ENCODE measurements at regions not wholly inside any gene's neighbourhood (a gene's known extent, or its start where the extent isn't known, plus 50 kb on each side); places are given as distances from the start of the nearest gene placed in this dataset.

DNA sequence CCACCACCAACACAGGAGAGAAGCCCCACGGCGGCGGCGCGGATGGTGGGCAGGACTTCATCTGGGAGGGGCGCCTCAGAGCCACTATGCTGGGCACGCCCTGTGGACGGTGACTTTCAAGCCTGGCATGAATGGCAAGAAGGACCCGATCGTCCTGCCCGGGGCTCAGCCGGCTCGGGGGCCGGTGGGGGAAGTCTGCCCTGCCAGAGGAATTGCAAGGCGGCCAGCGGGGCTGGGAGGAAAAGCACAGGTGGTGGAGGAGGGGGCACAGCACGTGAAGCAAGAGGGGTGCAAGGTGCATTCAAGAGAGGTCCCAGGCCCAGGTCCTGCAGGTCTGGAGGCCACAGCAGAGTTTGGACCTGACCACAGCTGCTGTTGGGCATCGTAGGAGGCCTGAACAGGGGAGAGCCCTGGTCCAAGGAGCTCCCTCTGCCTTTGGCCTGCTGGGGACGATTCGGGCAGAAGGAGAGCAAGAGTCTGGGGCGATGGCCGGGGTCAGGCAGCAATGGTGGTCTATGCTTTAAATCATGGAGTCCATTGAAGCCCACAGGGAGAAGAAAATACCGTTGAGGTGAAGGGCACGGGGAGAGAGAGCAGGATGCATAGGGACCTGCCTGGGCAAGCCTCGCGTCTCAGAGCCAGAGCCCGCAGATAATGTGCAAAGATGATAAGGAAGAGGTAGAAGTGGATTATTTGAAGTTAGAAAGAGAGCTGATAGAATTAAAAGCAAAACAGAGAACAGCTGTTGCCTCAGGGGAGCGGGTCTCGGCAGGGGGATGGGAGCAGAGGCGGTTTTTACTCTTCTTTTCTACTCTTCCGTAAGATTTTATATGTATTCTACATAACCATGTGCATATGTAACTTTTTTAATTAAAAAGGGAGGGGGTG lies 82.6 kb upstream of the SHISAL1 start:
- Histone ChIP-seq H3K4me1 (peaks cover 12% of the 10 kb centered on the region), H3K36me3 (replicated peaks in 1 of 2; ENCODE audit: insufficient read depth in 1 of 2, low read depth in 2 of 2) (no peaks in the 10 kb centered on the region), H3K4me3 (no peak overlapping the region), H3K9me3 (no peaks in the 10 kb centered on the region), H3K27me3 (no peaks in the 10 kb centered on the region), H3K27ac (no peak overlapping the region)
- ATAC-seq (no peak), DNase-seq (peak in 2 of 4 donors; percentile 4 to 7)
- 83 to 90% methylated on average over 30 to 31 of the region's 31 CpGs for WGBS, 2 donors
- TF ChIP-seq, protein P1, sequence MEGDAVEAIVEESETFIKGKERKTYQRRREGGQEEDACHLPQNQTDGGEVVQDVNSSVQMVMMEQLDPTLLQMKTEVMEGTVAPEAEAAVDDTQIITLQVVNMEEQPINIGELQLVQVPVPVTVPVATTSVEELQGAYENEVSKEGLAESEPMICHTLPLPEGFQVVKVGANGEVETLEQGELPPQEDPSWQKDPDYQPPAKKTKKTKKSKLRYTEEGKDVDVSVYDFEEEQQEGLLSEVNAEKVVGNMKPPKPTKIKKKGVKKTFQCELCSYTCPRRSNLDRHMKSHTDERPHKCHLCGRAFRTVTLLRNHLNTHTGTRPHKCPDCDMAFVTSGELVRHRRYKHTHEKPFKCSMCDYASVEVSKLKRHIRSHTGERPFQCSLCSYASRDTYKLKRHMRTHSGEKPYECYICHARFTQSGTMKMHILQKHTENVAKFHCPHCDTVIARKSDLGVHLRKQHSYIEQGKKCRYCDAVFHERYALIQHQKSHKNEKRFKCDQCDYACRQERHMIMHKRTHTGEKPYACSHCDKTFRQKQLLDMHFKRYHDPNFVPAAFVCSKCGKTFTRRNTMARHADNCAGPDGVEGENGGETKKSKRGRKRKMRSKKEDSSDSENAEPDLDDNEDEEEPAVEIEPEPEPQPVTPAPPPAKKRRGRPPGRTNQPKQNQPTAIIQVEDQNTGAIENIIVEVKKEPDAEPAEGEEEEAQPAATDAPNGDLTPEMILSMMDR (IDR thresholded peaks at IDR 0.05): no peak
- no peak for TF ChIP-seq POLR2A (IDR thresholded peaks at IDR 0.05)
- intact Hi-C loops (cut with DNase I): no loop called here

DNA sequence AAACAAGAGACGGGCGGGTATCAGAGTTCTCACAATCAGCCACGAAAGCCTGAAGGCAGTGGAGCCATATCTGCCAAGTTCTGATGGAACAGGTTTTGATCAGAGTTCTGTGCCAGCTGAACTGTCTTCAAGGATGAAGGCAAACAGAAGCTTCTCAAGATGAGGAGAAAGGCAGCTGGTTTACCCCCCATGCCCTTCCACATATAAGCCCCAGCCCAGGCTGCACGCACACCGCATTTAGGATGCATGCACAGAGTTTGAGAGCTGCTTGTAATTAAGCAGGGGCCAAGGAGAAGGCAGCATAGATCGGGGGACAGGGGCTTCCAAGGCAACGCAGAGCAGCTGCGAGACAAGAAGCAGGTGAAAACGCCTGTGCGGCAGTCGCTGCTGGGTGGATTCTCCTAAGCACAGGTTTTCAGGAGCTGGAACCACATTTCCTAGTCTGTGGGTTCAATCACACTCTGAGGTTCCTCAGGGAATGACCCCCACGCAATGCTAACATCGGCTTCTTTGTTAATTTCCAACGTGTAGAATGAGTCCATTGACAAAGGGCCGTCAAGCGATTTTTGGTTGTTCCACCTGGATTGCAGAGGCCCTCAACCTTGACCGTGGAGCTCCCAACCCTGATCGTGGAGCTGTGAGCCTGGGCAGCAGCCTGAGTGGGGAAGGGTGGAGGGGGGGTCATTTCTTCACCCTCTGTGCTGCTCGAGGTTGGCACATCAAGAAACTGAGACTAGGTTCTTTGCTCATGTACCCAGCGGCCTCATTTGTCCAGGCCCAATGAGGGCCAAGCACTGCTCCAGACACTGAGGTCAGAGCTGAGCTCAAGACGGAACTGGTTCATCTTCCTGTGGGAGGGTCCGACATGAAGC lies 81.7 kb upstream of the SHISAL1 start:
- no peak overlapping the region for H3K27ac ChIP-seq
- no peaks in the 10 kb centered on the region for H3K9me3 ChIP-seq
- H3K4me3 ChIP-seq: no peak overlapping the region
- no peaks in the 10 kb centered on the region for H3K36me3 ChIP-seq (replicated peaks in 1 of 2; ENCODE audit: insufficient read depth in 1 of 2, low read depth in 2 of 2)
- H3K4me1 ChIP-seq: peaks cover 8% of the 10 kb centered on the region
- ATAC-seq: no peak
- no peaks in the 10 kb centered on the region for H3K27me3 ChIP-seq
- DNase-seq: peak in 2 of 4 donors; percentile 0 to 3
- no peak for TF ChIP-seq POLR2A (IDR thresholded peaks at IDR 0.05)
- 67 to 76% methylated on average over 21 to 22 of the region's 22 CpGs for WGBS, 2 donors
- intact Hi-C loops (cut with DNase I): no loop called here

DNA sequence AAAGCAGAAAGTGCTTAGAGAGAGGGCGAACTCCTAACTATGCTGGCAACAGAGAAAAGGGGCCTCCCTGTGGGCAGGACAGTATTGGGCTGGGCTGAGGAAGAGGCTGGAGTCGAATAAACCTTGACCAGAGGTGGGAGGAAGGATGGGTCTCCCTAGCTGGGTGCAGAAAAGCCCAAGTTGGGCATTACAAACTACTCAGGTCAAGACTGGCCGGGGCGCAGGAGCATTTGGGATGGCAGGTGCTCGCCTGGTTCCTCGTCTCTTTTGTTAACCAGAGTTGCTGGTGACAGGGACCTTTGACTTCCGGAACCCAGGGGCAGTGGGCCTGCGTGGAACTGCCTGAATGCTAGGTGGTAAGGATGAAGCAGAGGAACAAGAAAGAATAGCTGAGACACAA lies 80.3 kb upstream of the SHISAL1 start:
- no peaks in the 10 kb centered on the region for H3K36me3 ChIP-seq (replicated peaks in 1 of 2; ENCODE audit: insufficient read depth in 1 of 2, low read depth in 2 of 2)
- no peaks in the 10 kb centered on the region for H3K4me1 ChIP-seq
- intact Hi-C loops (cut with DNase I): no loop called here
- H3K27ac ChIP-seq: no peak overlapping the region
- no peaks in the 10 kb centered on the region for H3K9me3 ChIP-seq
- peak in 2 of 4 donors; percentile 1 to 5 for DNase-seq
- H3K27me3 ChIP-seq: no peaks in the 10 kb centered on the region
- H3K4me3 ChIP-seq: no peak overlapping the region
- TF ChIP-seq, protein P1 (IDR thresholded peaks at IDR 0.05): no peak
- TF ChIP-seq POLR2A (IDR thresholded peaks at IDR 0.05): no peak
- no peak for ATAC-seq
- WGBS, 2 donors: 60 to 77% methylated on average over 8 of the region's 8 CpGs

DNA sequence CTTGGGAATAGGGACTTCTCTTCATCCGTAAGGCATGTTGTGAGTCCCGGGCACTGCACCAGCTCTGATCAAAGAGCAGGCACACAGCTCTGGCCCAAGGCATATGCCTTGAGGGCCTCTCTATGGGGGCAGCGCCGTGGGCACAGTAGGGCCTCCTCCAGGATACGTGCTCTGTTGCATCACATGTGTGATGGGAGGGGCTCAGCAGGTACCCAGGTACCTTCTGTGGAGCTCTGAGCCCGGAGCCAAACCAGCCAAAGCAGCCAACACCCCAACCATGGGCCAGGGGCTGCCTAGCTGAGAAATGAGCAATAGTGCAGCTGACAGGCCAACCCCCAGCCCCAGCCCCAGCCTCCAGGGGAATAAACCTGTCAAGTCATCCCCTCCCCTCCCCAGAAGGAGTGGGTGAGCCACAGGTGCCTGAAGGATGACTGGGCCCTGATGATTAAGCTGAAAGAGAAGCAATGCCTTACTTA lies 79.7 kb upstream of the SHISAL1 start:
- 61% methylated on average over 6 of the region's 6 CpGs; no CpG with 5 or more reads in 1 of the 2 donors for WGBS, 2 donors
- DNase-seq: peak in 2 of 4 donors; percentile 2 to 3
- no peak for ATAC-seq
- H3K27me3 ChIP-seq: no peaks in the 10 kb centered on the region
- H3K36me3 ChIP-seq (replicated peaks in 1 of 2; ENCODE audit: insufficient read depth in 1 of 2, low read depth in 2 of 2): no peaks in the 10 kb centered on the region
- intact Hi-C loops (cut with DNase I): no loop called here
- no peak overlapping the region for H3K4me3 ChIP-seq
- no peaks in the 10 kb centered on the region for H3K9me3 ChIP-seq
- no peak overlapping the region for H3K27ac ChIP-seq
- TF ChIP-seq, protein P1 (IDR thresholded peaks at IDR 0.05): no peak
- TF ChIP-seq POLR2A (IDR thresholded peaks at IDR 0.05): no peak
- H3K4me1 ChIP-seq: no peaks in the 10 kb centered on the region
